OCI-LY3 (cell line): ENCODE measurements at regions not wholly inside any gene's neighbourhood (a gene's known extent, or its start where the extent isn't known, plus 50 kb on each side); places are given as distances from the start of the nearest gene placed in this dataset.

Experiments
- CTCF ChIP-seq: fragments of 200-600, 300-600 bp; sonication (generic); IDR thresholded peaks from 2 replicates; pipeline ENCODE4 v1.5.1; 2014; ENCODE audit warnings: antibody characterized with exemption, low read length, low read depth
- EZH2phosphoT487 ChIP-seq: fragments of 200-600 bp; shearing (Covaris generic); IDR thresholded peaks from 2 replicates; pipeline ENCODE4 v1.6.1; 2018; ENCODE audit warnings: antibody characterized with exemption, mixed run types, low read depth

DNA sequence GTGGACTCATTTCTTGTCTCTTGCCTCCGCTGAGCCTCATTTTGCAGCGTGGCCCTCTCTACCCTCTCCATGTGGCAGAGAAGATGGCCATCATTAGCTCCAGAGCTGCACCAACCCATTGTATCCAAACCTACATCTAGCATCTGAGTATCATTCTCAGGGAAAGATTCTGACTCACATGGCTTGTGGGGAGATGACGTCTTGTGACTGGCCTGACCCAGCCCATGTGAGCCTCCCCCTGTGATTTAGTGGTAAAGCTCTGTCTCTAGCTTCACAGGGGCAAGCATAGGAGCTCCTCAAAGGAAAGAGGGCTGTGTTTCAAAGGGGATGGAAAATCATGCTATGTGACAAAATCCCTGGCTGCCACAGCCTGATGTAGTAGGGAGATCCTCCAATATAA, 87.4 kb upstream of the RBMS1 start:
- no peak for TF ChIP-seq CTCF
- no peak for TF ChIP-seq EZH2phosphoT487
